H1 (cell line): ENCODE measurements at regions not wholly inside any gene's neighbourhood (a gene's known extent, or its start where the extent isn't known, plus 50 kb on each side); places are given as distances from the start of the nearest gene placed in this dataset.

ENCODE experiments used
- CTCF ChIA-PET: fragments of 300-600 bp; sonication (Branson Sonifier 250); formaldehyde crosslinking; loops from one replicate; lab custom pipeline; 2021; ENCODE audit not compliant: partially characterized antibody; lab: Charles Lee
- POLR2A ChIA-PET: fragments of 300-600 bp; sonication (Branson Sonifier 250); formaldehyde crosslinking; loops from one replicate; lab custom pipeline; 2021; ENCODE audit warnings: inconsistent platforms; ENCODE audit not compliant: partially characterized antibody; lab: Charles Lee
- DNase-seq, 2 experiments: peaks; one replicate each; pipeline versions ENCODE4 v3.0.0 to v3.0.0-alpha.2; 2010 to 2022; ENCODE audit warnings: low spot score in 2 of 2, low read depth in 1 of 2, mixed read lengths in 1 of 2
- FAIRE-seq: peaks from 2 replicates; lab custom pipeline; 2011; peaks lifted over from hg19 to GRCh38; lab: Jason Lieb, UNC
- H2AFZ ChIP-seq: 2 replicates; pipeline ENCODE4 v1.8.1; 2012; ENCODE audit warnings: low read length, inconsistent platforms
- H2AK5ac ChIP-seq: 2 replicates; pipeline ENCODE4 v1.6.1; 2013; ENCODE audit warnings: low read depth, low read length
- H2BK120ac ChIP-seq: replicated peaks from 2 replicates; pipeline ENCODE3; 2013; ENCODE audit warnings: low read depth, low read length, inconsistent platforms
- H2BK12ac ChIP-seq: 2 replicates; pipeline ENCODE4 v1.6.1; 2013; ENCODE audit warnings: low read depth, low read length
- H2BK15ac ChIP-seq: 2 replicates; pipeline ENCODE4 v1.6.1; 2013; ENCODE audit warnings: low read length
- H2BK20ac ChIP-seq: 2 replicates; pipeline ENCODE4 v1.6.1; 2013; ENCODE audit warnings: low read length
- H2BK5ac ChIP-seq: 2 replicates; pipeline ENCODE4 v1.6.1; 2013; ENCODE audit warnings: low read depth, low read length
- H3K14ac ChIP-seq: 2 replicates; pipeline ENCODE4 v1.6.1; 2013; ENCODE audit warnings: inconsistent platforms; ENCODE audit not compliant: insufficient read length
- H3K18ac ChIP-seq: 2 replicates; pipeline ENCODE4 v1.6.1; 2013; ENCODE audit warnings: low read length; ENCODE audit errors: extremely low read depth
- H3K23ac ChIP-seq: 2 replicates; pipeline ENCODE4 v1.6.1; 2013; ENCODE audit warnings: inconsistent platforms; ENCODE audit not compliant: insufficient read length
- H3K23me2 ChIP-seq: 2 replicates; pipeline ENCODE4 v1.6.1; 2013; ENCODE audit warnings: low read depth, low read length
- H3K27ac ChIP-seq: 2 replicates; pipeline ENCODE4 v1.6.1; 2011; ENCODE audit warnings: low read depth, low read length, inconsistent platforms
- H3K27me3 ChIP-seq, 4 experiments: replicated peaks in 1 of 4; 1 replicate in 1 of 4; 2 replicates in 3 of 4; pipeline versions ENCODE4 v1.6.1 to v1.8.1; 2011 to 2013; ENCODE audit warnings: low read length in 3 of 4, mild to moderate bottlenecking in 3 of 4, inconsistent platforms in 2 of 4, mixed read lengths in 2 of 4, moderate library complexity in 1 of 4; ENCODE audit not compliant: control insufficient read depth in 3 of 4, insufficient read depth in 3 of 4; ENCODE audit errors: extremely low read depth in 1 of 4
- H3K36me3 ChIP-seq, 4 experiments: 2 replicates each; pipeline versions ENCODE4 v1.6.1 to v1.8.1; 2011 to 2013; ENCODE audit warnings: mild to moderate bottlenecking in 4 of 4, low read length in 3 of 4, moderate library complexity in 2 of 4, control low read depth in 1 of 4, inconsistent platforms in 1 of 4; ENCODE audit not compliant: insufficient read depth in 4 of 4, control insufficient read depth in 2 of 4
- H3K4ac ChIP-seq: replicated peaks from 2 replicates; pipeline ENCODE3; 2013; ENCODE audit warnings: low read length, low read depth, mixed read lengths, inconsistent platforms; ENCODE audit not compliant: insufficient read length
- H3K4me1 ChIP-seq, 4 experiments: replicated peaks in 1 of 4; 1 replicate in 1 of 4; 2 replicates in 3 of 4; pipeline versions ENCODE4 v1.6.1 to v1.8.1; 2011 to 2013; ENCODE audit warnings: low read length in 3 of 4, inconsistent platforms in 2 of 4, mixed read lengths in 1 of 4; ENCODE audit not compliant: insufficient read depth in 4 of 4, control insufficient read depth in 3 of 4
- H3K4me2 ChIP-seq, 2 experiments: 2 replicates each; pipeline versions ENCODE4 v1.6.1 to v1.8.1; 2011 to 2013; ENCODE audit warnings: low read depth in 2 of 2, low read length in 2 of 2, control low read depth in 1 of 2, inconsistent platforms in 1 of 2, mild to moderate bottlenecking in 1 of 2; ENCODE audit not compliant: insufficient read depth in 1 of 2
- H3K4me3 ChIP-seq, 4 experiments: fragments of 200-600, 300-600 bp in 1 of 4; sonication (generic), shearing (Covaris generic), sonication (Bioruptor Twin) in 1 of 4; 2 replicates each; pipeline versions ENCODE4 v1.5.1 to v1.8.1; 2011 to 2016; ENCODE audit warnings: low read length in 4 of 4, low read depth in 3 of 4, control low read depth in 2 of 4, inconsistent platforms in 2 of 4, mild to moderate bottlenecking in 2 of 4, mixed read lengths in 1 of 4, moderate library complexity in 1 of 4; ENCODE audit not compliant: insufficient read depth in 2 of 4; ENCODE audit errors: extremely low read depth in 1 of 4
- H3K56ac ChIP-seq: replicated peaks from 2 replicates; pipeline ENCODE3; 2013; ENCODE audit warnings: low read depth, mild to moderate bottlenecking, mixed read lengths, low read length, inconsistent platforms; ENCODE audit not compliant: insufficient read length
- H3K79me1 ChIP-seq: 2 replicates; pipeline ENCODE4 v1.6.1; 2013; ENCODE audit warnings: low read depth, low read length, control low read depth
- H3K79me2 ChIP-seq, 2 experiments: 2 replicates each; pipeline versions ENCODE4 v1.6.1 to v1.8.1; 2012 to 2013; ENCODE audit warnings: low read length in 2 of 2, mild to moderate bottlenecking in 2 of 2, inconsistent platforms in 1 of 2; ENCODE audit not compliant: insufficient read depth in 2 of 2, control insufficient read depth in 1 of 2
- H3K9ac ChIP-seq, 4 experiments: replicated peaks in 1 of 4; 1 replicate in 1 of 4; 2 replicates in 3 of 4; pipeline versions ENCODE4 v1.6.1 to v1.8.1; 2011 to 2013; ENCODE audit warnings: low read depth in 3 of 4, low read length in 3 of 4, control low read depth in 2 of 4, mild to moderate bottlenecking in 2 of 4, moderate library complexity in 2 of 4, inconsistent platforms in 1 of 4; ENCODE audit errors: extremely low read depth in 1 of 4
- H3K9me3 ChIP-seq, 2 experiments: 2 replicates each; pipeline versions ENCODE4 v1.6.1 to v1.8.1; 2012 to 2013; ENCODE audit warnings: mild to moderate bottlenecking in 2 of 2, moderate library complexity in 2 of 2, control low read depth in 1 of 2, inconsistent platforms in 1 of 2, low read depth in 1 of 2, low read length in 1 of 2, mixed read lengths in 1 of 2; ENCODE audit not compliant: insufficient read depth in 2 of 2
- H4K20me1 ChIP-seq, 2 experiments: replicated peaks in 1 of 2; 2 replicates each; pipeline versions ENCODE3 to v1.8.1; 2011 to 2013; ENCODE audit warnings: inconsistent platforms in 2 of 2, low read length in 2 of 2, mild to moderate bottlenecking in 1 of 2; ENCODE audit not compliant: insufficient read depth in 2 of 2, control insufficient read depth in 1 of 2
- H4K5ac ChIP-seq: 2 replicates; pipeline ENCODE4 v1.6.1; 2013; ENCODE audit warnings: low read length, low read depth, mixed read lengths, inconsistent platforms; ENCODE audit not compliant: insufficient read length
- H4K8ac ChIP-seq: 2 replicates; pipeline ENCODE4 v1.8.0; 2013; ENCODE audit warnings: mild to moderate bottlenecking, moderate library complexity, low read length, inconsistent platforms; ENCODE audit not compliant: insufficient read depth; ENCODE audit errors: extremely low read depth
- H4K91ac ChIP-seq: replicated peaks from 2 replicates; pipeline ENCODE3; 2013; ENCODE audit warnings: low read length, mixed read lengths, inconsistent platforms; ENCODE audit not compliant: insufficient read length
- ASH2L ChIP-seq: fragments of 200-600, 300-600 bp; sonication (generic); IDR thresholded peaks from one replicate; pipeline ENCODE4 v1.7.1; 2017; ENCODE audit warnings: low read length
- CEBPB ChIP-seq: IDR thresholded peaks from 2 replicates; pipeline ENCODE4 v1.6.1; 2012; ENCODE audit warnings: low read depth, low read length
- CHD2 ChIP-seq: IDR thresholded peaks from 2 replicates; pipeline ENCODE4 v1.6.1; 2012; ENCODE audit warnings: low read length, improper control_type of control experiment
- EGR1 ChIP-seq: IDR thresholded peaks from 2 replicates; pipeline ENCODE4 v1.6.1; 2011; ENCODE audit warnings: low read depth, low read length, borderline replicate concordance
- FOSL1 ChIP-seq: IDR thresholded peaks from 2 replicates; pipeline ENCODE4 v1.6.1; 2011; ENCODE audit warnings: mild to moderate bottlenecking, low read depth, low read length, moderate library complexity; ENCODE audit not compliant: insufficient read depth
- GTF2F1 ChIP-seq: IDR thresholded peaks from 2 replicates; pipeline ENCODE4 v1.6.1; 2012; ENCODE audit warnings: low read depth, low read length, improper control_type of control experiment, borderline replicate concordance
- JUND ChIP-seq: IDR thresholded peaks from 2 replicates; pipeline ENCODE4 v1.6.1; 2011; ENCODE audit warnings: mild to moderate bottlenecking, improper control_type of control experiment, low read length
- KDM5A ChIP-seq: fragments of 200-600 bp; IDR thresholded peaks from 2 replicates; pipeline ENCODE4 v1.7.1; 2012; ENCODE audit warnings: mild to moderate bottlenecking, low read length, inconsistent platforms, mixed read lengths
- RFX5 ChIP-seq: IDR thresholded peaks from 2 replicates; pipeline ENCODE4 v1.6.1; 2011; ENCODE audit warnings: low read depth, low read length, improper control_type of control experiment, borderline replicate concordance
- RXRA ChIP-seq: IDR thresholded peaks from 2 replicates; pipeline ENCODE4 v1.6.1; 2011; ENCODE audit warnings: low read depth, mild to moderate bottlenecking, low read length, moderate library complexity; ENCODE audit not compliant: insufficient read depth
- TCF12 ChIP-seq: IDR thresholded peaks from 2 replicates; pipeline ENCODE4 v1.6.1; 2011; ENCODE audit warnings: low read depth, mild to moderate bottlenecking, low read length
- YY1 ChIP-seq: IDR thresholded peaks from 2 replicates; pipeline ENCODE4 v1.6.1; 2011; ENCODE audit warnings: low read depth, mild to moderate bottlenecking, low read length
- ZNF274 ChIP-seq: IDR thresholded peaks from 2 replicates; pipeline ENCODE4 v1.7.0; 2012; ENCODE audit warnings: low read length, borderline replicate concordance; ENCODE audit errors: extremely low read depth

DNA sequence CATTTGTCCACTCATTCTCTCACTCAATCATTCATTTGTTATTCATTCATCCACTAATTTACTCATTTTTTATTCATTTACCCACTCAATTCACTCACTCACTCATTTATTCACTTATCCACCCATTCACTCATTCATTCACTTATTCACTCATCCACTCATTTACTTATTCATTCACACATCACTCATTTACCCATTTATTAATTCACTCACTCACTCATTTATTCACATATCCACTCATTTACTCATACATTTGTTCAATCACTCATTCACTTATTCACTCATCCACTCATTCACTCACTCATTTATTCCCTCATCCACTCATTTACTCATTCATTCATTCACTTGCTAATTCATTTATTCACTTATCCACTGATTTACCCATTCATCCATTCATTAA, 129.1 kb downstream of the TTLL2 start:
- Histone ChIP-seq H3K4me1 (peaks cover 0 to 5% (median 1%) of the 10 kb centered on the region in 4 experiments; a peak in 3 of 7 replicates), H2BK12ac (peak overlapping the region; percentile 44; the same call in 1 of the 2 replicates), H4K20me1 (no peaks in the 10 kb centered on the region), H3K79me2 (no peaks in the 10 kb centered on the region), H3K23me2 (peaks cover 9% of the 10 kb centered on the region; the same call in 1 of the 2 replicates), H4K91ac (no peak overlapping the region), H3K4me3 (no peak overlapping the region), H2AK5ac (no peak overlapping the region), H4K8ac (no peak overlapping the region), H3K4me2 (no peak overlapping the region), H3K9ac (no peak overlapping the region), H2AFZ (no peak overlapping the region), H3K4ac (no peak overlapping the region), H4K5ac (no peak overlapping the region), H3K36me3 (no peaks in the 10 kb centered on the region), H3K27ac (no peak overlapping the region), H3K9me3 (no peaks in the 10 kb centered on the region), H2BK20ac (no peak overlapping the region), H3K18ac (no peak overlapping the region), H2BK120ac (no peak overlapping the region), H3K27me3 (no peaks in the 10 kb centered on the region), H3K23ac (no peak overlapping the region), H3K14ac (no peak overlapping the region), H2BK5ac (no peak overlapping the region), H2BK15ac (no peak overlapping the region), H3K56ac (no peak overlapping the region), H3K79me1 (no peaks in the 10 kb centered on the region)
- ChIA-PET POLR2A (no interaction called here), CTCF (no interaction called here)
- FAIRE-seq (no peak), DNase-seq (no peak)
- TF ChIP-seq GTF2F1, result no peak
- TF ChIP-seq TCF12, result no peak
- TF ChIP-seq ASH2L, result no peak
- no peak for TF ChIP-seq CEBPB
- no peak for TF ChIP-seq YY1
- no peak for TF ChIP-seq FOSL1
- no peak for TF ChIP-seq ZNF274
- TF ChIP-seq EGR1, result no peak
- TF ChIP-seq CHD2, result no peak
- no peak for TF ChIP-seq RFX5
- TF ChIP-seq JUND, result no peak
- no peak for TF ChIP-seq RXRA
- no peak for TF ChIP-seq KDM5A
